GM12874 (cell line): ENCODE measurements at regions not wholly inside any gene's neighbourhood (a gene's known extent, or its start where the extent isn't known, plus 50 kb on each side); places are given as distances from the start of the nearest gene placed in this dataset.

ENCODE experiments used
- CTCF ChIP-seq: IDR thresholded peaks from 2 replicates; pipeline ENCODE4 v1.5.1; 2011; ENCODE audit warnings: low read depth, mild to moderate bottlenecking, control low read depth, low read length, moderate library complexity; ENCODE audit not compliant: insufficient read depth

- TF ChIP-seq CTCF, result no peak
These were observed 111.6 kb downstream of the AQP9 start for GRCh38 chr15:58249646-58250312.

- no peak for TF ChIP-seq CTCF
These were observed 114.6 kb downstream of the AQP9 start for GRCh38 chr15:58252586-58253323.

- TF ChIP-seq CTCF, result no peak
These were observed 119.7 kb downstream of the AQP9 start for GRCh38 chr15:58257776-58258325.

GRCh38 chr15:58258501-58259292 lies 120.5 kb downstream of the AQP9 start:
- no peak for TF ChIP-seq CTCF

- TF ChIP-seq CTCF, result no peak
These were observed 122.1 kb downstream of the AQP9 start for GRCh38 chr15:58260205-58260724.

GRCh38 chr15:58260725-58261267 lies 122.6 kb downstream of the AQP9 start:
- no peak for TF ChIP-seq CTCF
